Suprapubic skin (tissue), 4 donors: ENCODE measurements at regions not wholly inside any gene's neighbourhood (a gene's known extent, or its start where the extent isn't known, plus 50 kb on each side); places are given as distances from the start of the nearest gene placed in this dataset.
"Not testable (repeated sequence)": the region's sequence is repeated elsewhere in the genome, so short reads cannot be mapped to it uniquely, and the experiment has no call there.

Experiments
- POLR2A ChIP-seq, 2 donors: fragments of 450-650 bp; IDR thresholded peaks; one replicate each; pipeline ENCODE4 v1.6.1; 2017; ENCODE audit warnings: antibody characterized with exemption in 2 of 2, mild to moderate bottlenecking in 2 of 2, moderate library complexity in 2 of 2
- POLR2AphosphoS5 ChIP-seq, 3 donors: sonication (generic); formaldehyde crosslinking; IDR thresholded peaks; one replicate each; pipeline ENCODE4 v1.6.1; 2017; ENCODE audit warnings: antibody characterized with exemption in 3 of 3
- TF ChIP-seq, protein P1 (sequence below), 2 donors: fragments of 200-600 bp in 1 of 2; fragments of 450-650 bp in 1 of 2; sonication (generic) in 1 of 2; IDR thresholded peaks; one replicate each; pipeline ENCODE4 v1.5.1; 2016 to 2019; ENCODE audit warnings: antibody characterized with exemption in 2 of 2, mild to moderate bottlenecking in 1 of 2, moderate library complexity in 1 of 2

DNA sequence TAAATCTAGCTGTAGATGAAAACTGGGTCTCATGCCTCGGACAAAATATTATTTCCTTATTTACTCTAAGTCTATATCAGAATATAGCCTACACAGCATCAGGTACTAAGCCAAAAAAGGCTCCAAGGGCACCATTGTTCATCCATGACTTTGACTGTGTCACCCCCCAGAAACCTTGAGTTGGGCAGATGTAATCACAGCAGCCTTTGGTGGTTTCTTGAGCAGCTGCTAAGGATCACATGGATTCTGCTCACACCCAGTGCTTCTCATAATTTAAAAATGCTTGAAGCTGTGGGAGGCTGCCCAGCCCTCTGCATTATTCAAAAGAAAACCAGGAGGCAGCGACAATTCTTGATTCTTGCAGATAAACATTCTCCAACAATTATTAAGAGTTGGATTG lies 293.5 kb upstream of the PLGLB2 start:
- TF ChIP-seq, protein P1, sequence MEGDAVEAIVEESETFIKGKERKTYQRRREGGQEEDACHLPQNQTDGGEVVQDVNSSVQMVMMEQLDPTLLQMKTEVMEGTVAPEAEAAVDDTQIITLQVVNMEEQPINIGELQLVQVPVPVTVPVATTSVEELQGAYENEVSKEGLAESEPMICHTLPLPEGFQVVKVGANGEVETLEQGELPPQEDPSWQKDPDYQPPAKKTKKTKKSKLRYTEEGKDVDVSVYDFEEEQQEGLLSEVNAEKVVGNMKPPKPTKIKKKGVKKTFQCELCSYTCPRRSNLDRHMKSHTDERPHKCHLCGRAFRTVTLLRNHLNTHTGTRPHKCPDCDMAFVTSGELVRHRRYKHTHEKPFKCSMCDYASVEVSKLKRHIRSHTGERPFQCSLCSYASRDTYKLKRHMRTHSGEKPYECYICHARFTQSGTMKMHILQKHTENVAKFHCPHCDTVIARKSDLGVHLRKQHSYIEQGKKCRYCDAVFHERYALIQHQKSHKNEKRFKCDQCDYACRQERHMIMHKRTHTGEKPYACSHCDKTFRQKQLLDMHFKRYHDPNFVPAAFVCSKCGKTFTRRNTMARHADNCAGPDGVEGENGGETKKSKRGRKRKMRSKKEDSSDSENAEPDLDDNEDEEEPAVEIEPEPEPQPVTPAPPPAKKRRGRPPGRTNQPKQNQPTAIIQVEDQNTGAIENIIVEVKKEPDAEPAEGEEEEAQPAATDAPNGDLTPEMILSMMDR (IDR thresholded peaks at IDR 0.05): not testable (repeated sequence)
- TF ChIP-seq POLR2A, POLR2AphosphoS5 (IDR thresholded peaks at IDR 0.05): not testable (repeated sequence)
